ENCODE measurements at regions not wholly inside any gene's neighbourhood (a gene's known extent, or its start where the extent isn't known, plus 50 kb on each side); places are given as distances from the start of the nearest gene placed in this dataset.

DNA sequence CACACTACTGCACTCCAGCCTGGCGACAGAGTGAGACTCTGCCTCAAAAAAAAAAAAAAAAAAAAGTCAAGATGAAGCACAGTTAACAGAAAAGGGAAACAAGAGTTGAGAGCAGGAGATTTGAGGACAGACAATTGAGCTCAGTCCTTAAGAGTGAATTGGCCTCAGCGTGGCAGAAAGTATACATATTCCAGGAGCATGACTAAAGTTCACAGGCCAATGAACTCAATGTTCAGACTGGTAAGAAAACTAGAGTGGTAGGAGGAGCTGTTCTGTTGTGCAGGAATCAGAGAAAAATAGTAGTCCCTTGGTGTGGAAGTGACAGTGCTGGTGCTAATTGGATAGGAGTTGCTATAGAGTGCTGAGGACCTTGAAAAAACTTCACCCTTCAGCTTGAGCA is 60.0 kb downstream of the NRN1 start:
- intact Hi-C loops (cut with DNase I), result no loop called here
- no peak for FAIRE-seq
- H3K4me1 ChIP-seq (ENCODE audit: control insufficient read depth in 2 of 3, insufficient read depth in 2 of 3, low read depth in 1 of 3, low read length in 3 of 3), result no peaks in the 10 kb centered on the region
- no peak for DNase-seq
- peaks cover 0 to 4% (median 0%) of the 10 kb centered on the region in 3 donors for H3K9me3 ChIP-seq (ENCODE audit: control insufficient read depth in 2 of 3, insufficient read depth in 1 of 3, low read length in 3 of 3)
- H3K27ac ChIP-seq (ENCODE audit: low read depth in 2 of 2, low read length in 2 of 2), result no peak overlapping the region
- no peaks in the 10 kb centered on the region for H3K36me3 ChIP-seq (ENCODE audit: control insufficient read depth in 2 of 3, insufficient read depth in 3 of 3, low read length in 3 of 3)
- no peak overlapping the region for H3K4me3 ChIP-seq (ENCODE audit: low read length in 3 of 3)
- H3K27me3 ChIP-seq (ENCODE audit: control insufficient read depth, insufficient read depth, low read length), result no peaks in the 10 kb centered on the region
- no peak overlapping the region for H3K9ac ChIP-seq (ENCODE audit: low read length in 3 of 3)
- TF ChIP-seq, protein P1, sequence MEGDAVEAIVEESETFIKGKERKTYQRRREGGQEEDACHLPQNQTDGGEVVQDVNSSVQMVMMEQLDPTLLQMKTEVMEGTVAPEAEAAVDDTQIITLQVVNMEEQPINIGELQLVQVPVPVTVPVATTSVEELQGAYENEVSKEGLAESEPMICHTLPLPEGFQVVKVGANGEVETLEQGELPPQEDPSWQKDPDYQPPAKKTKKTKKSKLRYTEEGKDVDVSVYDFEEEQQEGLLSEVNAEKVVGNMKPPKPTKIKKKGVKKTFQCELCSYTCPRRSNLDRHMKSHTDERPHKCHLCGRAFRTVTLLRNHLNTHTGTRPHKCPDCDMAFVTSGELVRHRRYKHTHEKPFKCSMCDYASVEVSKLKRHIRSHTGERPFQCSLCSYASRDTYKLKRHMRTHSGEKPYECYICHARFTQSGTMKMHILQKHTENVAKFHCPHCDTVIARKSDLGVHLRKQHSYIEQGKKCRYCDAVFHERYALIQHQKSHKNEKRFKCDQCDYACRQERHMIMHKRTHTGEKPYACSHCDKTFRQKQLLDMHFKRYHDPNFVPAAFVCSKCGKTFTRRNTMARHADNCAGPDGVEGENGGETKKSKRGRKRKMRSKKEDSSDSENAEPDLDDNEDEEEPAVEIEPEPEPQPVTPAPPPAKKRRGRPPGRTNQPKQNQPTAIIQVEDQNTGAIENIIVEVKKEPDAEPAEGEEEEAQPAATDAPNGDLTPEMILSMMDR (IDR thresholded peaks at IDR 0.05; ENCODE audit: borderline replicate concordance, extremely low read depth, insufficient read depth), result no peak

DNA sequence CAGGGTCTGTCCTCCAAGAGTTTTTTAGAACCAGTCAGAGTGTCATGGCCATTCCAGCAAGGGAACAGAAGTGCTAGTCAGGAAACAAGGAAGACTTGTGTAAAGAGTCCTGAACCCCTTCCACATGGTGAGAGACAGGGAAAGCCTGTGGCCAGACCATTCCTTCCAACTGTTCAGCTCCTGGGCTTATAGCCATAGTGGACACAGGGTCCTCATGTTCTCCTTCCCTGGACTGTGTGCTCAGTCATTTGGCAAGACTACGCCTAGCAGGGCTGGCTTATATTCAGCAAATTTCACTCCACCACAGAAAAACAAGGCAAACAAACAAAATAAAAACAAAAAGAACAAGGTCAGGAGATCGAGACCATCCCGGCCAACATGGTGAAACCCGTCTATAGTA is 60.5 kb downstream of the NRN1 start:
- H3K27me3 ChIP-seq (ENCODE audit: control insufficient read depth, insufficient read depth, low read length), result no peaks in the 10 kb centered on the region
- peaks cover 0 to 4% (median 0%) of the 10 kb centered on the region in 3 donors for H3K9me3 ChIP-seq (ENCODE audit: control insufficient read depth in 2 of 3, insufficient read depth in 1 of 3, low read length in 3 of 3)
- H3K27ac ChIP-seq (ENCODE audit: low read depth in 2 of 2, low read length in 2 of 2), result no peak overlapping the region
- intact Hi-C loops (cut with DNase I), result no loop called here
- H3K9ac ChIP-seq (ENCODE audit: low read length in 3 of 3), result no peak overlapping the region
- H3K4me3 ChIP-seq (ENCODE audit: low read length in 3 of 3), result no peak overlapping the region
- FAIRE-seq (no peak), DNase-seq (no peak)
- H3K4me1 ChIP-seq (ENCODE audit: control insufficient read depth in 2 of 3, insufficient read depth in 2 of 3, low read depth in 1 of 3, low read length in 3 of 3), result no peaks in the 10 kb centered on the region
- no peaks in the 10 kb centered on the region for H3K36me3 ChIP-seq (ENCODE audit: control insufficient read depth in 2 of 3, insufficient read depth in 3 of 3, low read length in 3 of 3)
- TF ChIP-seq, protein P1 (IDR thresholded peaks at IDR 0.05; ENCODE audit: borderline replicate concordance, extremely low read depth, insufficient read depth), result no peak

DNA sequence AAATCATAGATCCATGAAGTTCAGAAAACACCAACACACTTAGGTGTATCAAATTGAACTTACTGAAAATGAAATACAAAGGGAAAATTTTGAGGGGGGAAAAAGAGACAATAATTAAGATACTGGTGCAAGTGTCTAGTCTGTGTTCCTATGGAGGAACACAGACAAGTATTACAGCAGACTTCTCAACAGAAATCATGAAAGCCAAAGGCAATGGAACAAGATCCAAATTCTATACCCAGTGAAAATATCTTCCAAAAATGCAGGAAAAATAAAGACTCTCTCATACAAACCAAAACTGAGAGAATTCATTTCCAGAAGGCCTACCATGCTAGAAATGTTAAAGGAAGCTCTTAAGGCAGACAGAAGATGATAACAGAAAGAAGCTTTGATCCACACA is 63.1 kb downstream of the NRN1 start:
- intact Hi-C loops (cut with DNase I), result no loop called here
- Histone ChIP-seq H3K4me3 (ENCODE audit: low read length in 3 of 3) (no peak overlapping the region), H3K9me3 (ENCODE audit: control insufficient read depth in 2 of 3, insufficient read depth in 1 of 3, low read length in 3 of 3) (peaks cover 0 to 4% (median 0%) of the 10 kb centered on the region in 3 donors), H3K27me3 (ENCODE audit: control insufficient read depth, insufficient read depth, low read length) (no peaks in the 10 kb centered on the region), H3K36me3 (ENCODE audit: control insufficient read depth in 2 of 3, insufficient read depth in 3 of 3, low read length in 3 of 3) (no peaks in the 10 kb centered on the region), H3K27ac (ENCODE audit: low read depth in 2 of 2, low read length in 2 of 2) (no peak overlapping the region), H3K9ac (ENCODE audit: low read length in 3 of 3) (no peak overlapping the region), H3K4me1 (ENCODE audit: control insufficient read depth in 2 of 3, insufficient read depth in 2 of 3, low read depth in 1 of 3, low read length in 3 of 3) (no peaks in the 10 kb centered on the region)
- DNase-seq (no peak), FAIRE-seq (no peak)
- TF ChIP-seq, protein P1 (IDR thresholded peaks at IDR 0.05; ENCODE audit: borderline replicate concordance, extremely low read depth, insufficient read depth), result no peak

DNA sequence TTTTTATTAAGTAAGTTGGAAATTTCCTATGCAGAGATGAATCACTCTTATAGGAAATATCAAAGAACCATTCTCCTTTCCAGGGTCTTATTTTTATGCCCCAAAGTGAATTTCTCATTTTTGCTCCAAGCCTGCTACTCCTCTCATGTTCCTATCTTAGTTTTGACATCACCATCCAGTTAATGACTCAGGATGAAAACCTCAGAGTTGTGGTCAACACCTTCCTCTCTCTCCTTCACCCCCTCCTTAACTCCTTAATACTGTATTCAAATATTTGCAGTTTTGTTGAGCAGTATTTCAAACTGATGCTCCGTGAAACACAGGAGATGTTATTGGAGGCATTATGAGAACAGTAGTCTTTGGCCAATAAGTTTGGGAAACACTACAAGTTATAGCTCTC is 64.1 kb downstream of the NRN1 start:
- Histone ChIP-seq H3K9me3 (ENCODE audit: control insufficient read depth in 2 of 3, insufficient read depth in 1 of 3, low read length in 3 of 3) (peaks cover 0 to 4% (median 0%) of the 10 kb centered on the region in 3 donors), H3K9ac (ENCODE audit: low read length in 3 of 3) (no peak overlapping the region), H3K36me3 (ENCODE audit: control insufficient read depth in 2 of 3, insufficient read depth in 3 of 3, low read length in 3 of 3) (no peaks in the 10 kb centered on the region), H3K27me3 (ENCODE audit: control insufficient read depth, insufficient read depth, low read length) (no peaks in the 10 kb centered on the region), H3K4me1 (ENCODE audit: control insufficient read depth in 2 of 3, insufficient read depth in 2 of 3, low read depth in 1 of 3, low read length in 3 of 3) (no peaks in the 10 kb centered on the region), H3K4me3 (ENCODE audit: low read length in 3 of 3) (no peak overlapping the region), H3K27ac (ENCODE audit: low read depth in 2 of 2, low read length in 2 of 2) (no peak overlapping the region)
- DNase-seq (no peak), FAIRE-seq (no peak)
- TF ChIP-seq, protein P1 (IDR thresholded peaks at IDR 0.05; ENCODE audit: borderline replicate concordance, extremely low read depth, insufficient read depth), result no peak
- intact Hi-C loops (cut with DNase I), result no loop called here

Data from kidney (tissue), 13 donors.